Activated CD8-positive, alpha-beta memory T cell treated with anti-CD3 and anti-CD28 coated beads, Interleukin-2, amount 50 U/mL, for 48 hours (primary cell): ENCODE measurements at regions not wholly inside any gene's neighbourhood (a gene's known extent, or its start where the extent isn't known, plus 50 kb on each side); places are given as distances from the start of the nearest gene placed in this dataset.

ENCODE experiments used
- DNase-seq: peaks from one replicate; pipeline ENCODE4 v3.0.0-alpha.2; 2020

GRCh38 chr12:88419794-88420193 lies 160.5 kb downstream of the KITLG start:
- DNase-seq: no peak

GRCh38 chr12:88420457-88420856 lies 159.8 kb downstream of the KITLG start:
- DNase-seq: no peak

GRCh38 chr12:88424791-88425730 lies 155.2 kb downstream of the KITLG start:
- no peak for DNase-seq

- DNase-seq: no peak
Observed at GRCh38 chr12:88428350-88428749, 151.9 kb downstream of the KITLG start.

- DNase-seq: no peak
Observed at GRCh38 chr12:88431246-88431645, 149.0 kb downstream of the KITLG start.

- DNase-seq: no peak
Observed at GRCh38 chr12:88432531-88433490, 147.5 kb downstream of the KITLG start.

GRCh38 chr12:88433997-88434703 lies 146.1 kb downstream of the KITLG start:
- no peak for DNase-seq

GRCh38 chr12:88435334-88436076 lies 144.8 kb downstream of the KITLG start:
- no peak for DNase-seq

GRCh38 chr12:88437226-88437625 lies 143.0 kb downstream of the KITLG start:
- DNase-seq: no peak
